ENCODE measurements at regions not wholly inside any gene's neighbourhood (a gene's known extent, or its start where the extent isn't known, plus 50 kb on each side); places are given as distances from the start of the nearest gene placed in this dataset.
A peak's percentile ranks its signal among the peaks of the same experiment; 100 is the strongest.
"Not testable (repeated sequence)": the region's sequence is repeated elsewhere in the genome, so short reads cannot be mapped to it uniquely, and the experiment has no call there.

GRCh38 chr10:65423043-65423442 lies 1502.8 kb upstream of the LRRTM3 start:
- Histone ChIP-seq H3K27ac (ENCODE audit: low read length) (no peak overlapping the region), H3K4me3 (ENCODE audit: low read length) (no peak overlapping the region), H3K4me1 (ENCODE audit: control insufficient read depth, insufficient read depth, low read length) (no peaks in the 10 kb centered on the region), H3K27me3 (ENCODE audit: control insufficient read depth, insufficient read depth, low read length) (no peaks in the 10 kb centered on the region), H3K9me3 (replicated peaks; ENCODE audit: control insufficient read depth, low read depth, low read length) (no peaks in the 10 kb centered on the region), H3K36me3 (ENCODE audit: control insufficient read depth, insufficient read depth, low read length) (no peaks in the 10 kb centered on the region)
- DNase-seq: no peak
- WGBS (ENCODE audit: insufficient coverage): no CpG with 5 or more reads among the region's 1 CpG

- 93% methylated on average over 22 of the region's 30 CpGs for WGBS (ENCODE audit: insufficient coverage)
- not testable (repeated sequence) for H3K36me3 ChIP-seq (ENCODE audit: control insufficient read depth, insufficient read depth, low read length); H3K4me3 ChIP-seq (ENCODE audit: low read length); H3K27me3 ChIP-seq (ENCODE audit: control insufficient read depth, insufficient read depth, low read length); DNase-seq; H3K27ac ChIP-seq (ENCODE audit: low read length); H3K4me1 ChIP-seq (ENCODE audit: control insufficient read depth, insufficient read depth, low read length); H3K9me3 ChIP-seq (replicated peaks; ENCODE audit: control insufficient read depth, low read depth, low read length)
These were observed 1496.5 kb upstream of the LRRTM3 start for GRCh38 chr10:65429381-65429780.

- Histone ChIP-seq H3K9me3 (replicated peaks; ENCODE audit: control insufficient read depth, low read depth, low read length) (no peaks in the 10 kb centered on the region), H3K36me3 (ENCODE audit: control insufficient read depth, insufficient read depth, low read length) (no peaks in the 10 kb centered on the region), H3K4me3 (ENCODE audit: low read length) (no peak overlapping the region), H3K27ac (ENCODE audit: low read length) (no peak overlapping the region), H3K4me1 (ENCODE audit: control insufficient read depth, insufficient read depth, low read length) (no peaks in the 10 kb centered on the region), H3K27me3 (ENCODE audit: control insufficient read depth, insufficient read depth, low read length) (no peaks in the 10 kb centered on the region)
- DNase-seq: no peak
- 20% methylated on average over 1 of the region's 2 CpGs for WGBS (ENCODE audit: insufficient coverage)
These were observed 1494.9 kb upstream of the LRRTM3 start for GRCh38 chr10:65430979-65431378.

- no peak for DNase-seq
- H3K4me1 ChIP-seq (ENCODE audit: control insufficient read depth, insufficient read depth, low read length): no peaks in the 10 kb centered on the region
- no peaks in the 10 kb centered on the region for H3K9me3 ChIP-seq (replicated peaks; ENCODE audit: control insufficient read depth, low read depth, low read length)
- no peak overlapping the region for H3K4me3 ChIP-seq (ENCODE audit: low read length)
- H3K27ac ChIP-seq (ENCODE audit: low read length): no peak overlapping the region
- H3K27me3 ChIP-seq (ENCODE audit: control insufficient read depth, insufficient read depth, low read length): no peaks in the 10 kb centered on the region
- H3K36me3 ChIP-seq (ENCODE audit: control insufficient read depth, insufficient read depth, low read length): no peaks in the 10 kb centered on the region
These were observed 1454.8 kb upstream of the LRRTM3 start for GRCh38 chr10:65470986-65471385.

DNA sequence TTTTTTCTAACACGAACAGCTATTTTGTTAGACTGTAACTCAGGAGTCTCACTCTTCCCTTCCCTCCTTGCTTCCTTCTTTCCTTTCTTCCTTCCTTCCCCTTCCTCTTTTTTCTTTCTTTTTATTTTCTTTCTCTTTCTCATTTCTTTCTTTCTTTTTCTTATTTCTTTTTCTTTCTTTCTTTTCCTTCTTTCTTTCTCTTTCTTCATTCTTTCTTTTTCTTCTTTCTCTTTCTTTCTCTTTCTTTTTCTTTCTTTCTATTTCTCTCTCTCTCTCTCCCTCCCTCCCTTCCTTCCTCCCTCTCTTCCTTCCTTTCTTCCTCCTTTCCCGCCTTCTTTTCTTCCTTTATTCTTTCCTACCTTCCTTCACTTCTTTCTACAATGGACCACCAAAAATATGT lies 1443.0 kb upstream of the LRRTM3 start:
- Histone ChIP-seq H3K4me1 (ENCODE audit: control insufficient read depth, insufficient read depth, low read length) (no peaks in the 10 kb centered on the region), H3K36me3 (ENCODE audit: control insufficient read depth, insufficient read depth, low read length) (no peaks in the 10 kb centered on the region), H3K9me3 (replicated peaks; ENCODE audit: control insufficient read depth, low read depth, low read length) (no peaks in the 10 kb centered on the region), H3K4me3 (ENCODE audit: low read length) (no peak overlapping the region), H3K27me3 (ENCODE audit: control insufficient read depth, insufficient read depth, low read length) (no peaks in the 10 kb centered on the region), H3K27ac (ENCODE audit: low read length) (no peak overlapping the region)
- WGBS (ENCODE audit: insufficient coverage): 100% methylated on average over 1 of the region's 2 CpGs
- no peak for DNase-seq

- Histone ChIP-seq H3K36me3 (ENCODE audit: control insufficient read depth, insufficient read depth, low read length) (no peaks in the 10 kb centered on the region), H3K9me3 (replicated peaks; ENCODE audit: control insufficient read depth, low read depth, low read length) (no peaks in the 10 kb centered on the region), H3K4me3 (ENCODE audit: low read length) (no peak overlapping the region), H3K4me1 (ENCODE audit: control insufficient read depth, insufficient read depth, low read length) (no peaks in the 10 kb centered on the region), H3K27ac (ENCODE audit: low read length) (no peak overlapping the region), H3K27me3 (ENCODE audit: control insufficient read depth, insufficient read depth, low read length) (no peaks in the 10 kb centered on the region)
- DNase-seq: peak; percentile 31
These were observed 1434.0 kb upstream of the LRRTM3 start for GRCh38 chr10:65491799-65492198.

DNA sequence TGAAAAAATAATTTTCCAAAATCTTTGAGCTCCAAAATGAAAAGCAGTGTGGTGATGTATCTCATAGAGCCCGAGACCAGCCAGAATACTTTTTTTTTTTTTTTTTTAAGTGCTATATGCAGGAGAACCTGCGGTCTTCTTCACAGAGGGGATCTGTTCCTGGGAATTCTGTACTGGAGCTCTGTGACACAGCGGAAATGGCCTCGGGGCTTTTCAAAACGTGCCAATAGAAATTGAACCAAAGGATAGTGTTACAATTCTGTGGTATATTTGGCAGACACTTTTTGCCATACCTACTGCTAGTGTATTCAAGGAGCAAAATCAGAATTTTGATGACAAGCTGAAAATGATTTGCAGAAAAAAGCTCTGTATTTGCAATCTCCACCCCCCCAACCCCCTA lies 1429.3 kb upstream of the LRRTM3 start:
- DNase-seq: peak; percentile 9
- no CpG with 5 or more reads among the region's 5 CpGs for WGBS (ENCODE audit: insufficient coverage)

GRCh38 chr10:65497837-65498236 lies 1428.0 kb upstream of the LRRTM3 start:
- DNase-seq: no peak
- H3K4me1 ChIP-seq (ENCODE audit: control insufficient read depth, insufficient read depth, low read length): no peaks in the 10 kb centered on the region
- H3K4me3 ChIP-seq (ENCODE audit: low read length): no peak overlapping the region
- H3K9me3 ChIP-seq (replicated peaks; ENCODE audit: control insufficient read depth, low read depth, low read length): no peaks in the 10 kb centered on the region
- no peaks in the 10 kb centered on the region for H3K36me3 ChIP-seq (ENCODE audit: control insufficient read depth, insufficient read depth, low read length)
- H3K27ac ChIP-seq (ENCODE audit: low read length): no peak overlapping the region
- no peaks in the 10 kb centered on the region for H3K27me3 ChIP-seq (ENCODE audit: control insufficient read depth, insufficient read depth, low read length)

More for the DNA sequence above, 1429.3 kb upstream of the LRRTM3 start:
- Histone ChIP-seq H3K36me3 (ENCODE audit: control insufficient read depth, insufficient read depth, low read length) (no peaks in the 10 kb centered on the region), H3K4me1 (ENCODE audit: control insufficient read depth, insufficient read depth, low read length) (no peaks in the 10 kb centered on the region), H3K9me3 (replicated peaks; ENCODE audit: control insufficient read depth, low read depth, low read length) (no peaks in the 10 kb centered on the region), H3K27ac (ENCODE audit: low read length) (no peak overlapping the region), H3K4me3 (ENCODE audit: low read length) (no peak overlapping the region), H3K27me3 (ENCODE audit: control insufficient read depth, insufficient read depth, low read length) (no peaks in the 10 kb centered on the region)

- no peaks in the 10 kb centered on the region for H3K4me1 ChIP-seq (ENCODE audit: control insufficient read depth, insufficient read depth, low read length)
- no peaks in the 10 kb centered on the region for H3K27me3 ChIP-seq (ENCODE audit: control insufficient read depth, insufficient read depth, low read length)
- no peaks in the 10 kb centered on the region for H3K36me3 ChIP-seq (ENCODE audit: control insufficient read depth, insufficient read depth, low read length)
- no peak overlapping the region for H3K4me3 ChIP-seq (ENCODE audit: low read length)
- H3K27ac ChIP-seq (ENCODE audit: low read length): no peak overlapping the region
- no peak for DNase-seq
- no peaks in the 10 kb centered on the region for H3K9me3 ChIP-seq (replicated peaks; ENCODE audit: control insufficient read depth, low read depth, low read length)
- WGBS (ENCODE audit: insufficient coverage): no CpG with 5 or more reads among the region's 1 CpG
These were observed 1425.1 kb upstream of the LRRTM3 start for GRCh38 chr10:65500716-65501115.

GRCh38 chr10:65501259-65501658 lies 1424.6 kb upstream of the LRRTM3 start:
- Histone ChIP-seq H3K36me3 (ENCODE audit: control insufficient read depth, insufficient read depth, low read length) (no peaks in the 10 kb centered on the region), H3K4me1 (ENCODE audit: control insufficient read depth, insufficient read depth, low read length) (no peaks in the 10 kb centered on the region), H3K27ac (ENCODE audit: low read length) (no peak overlapping the region), H3K9me3 (replicated peaks; ENCODE audit: control insufficient read depth, low read depth, low read length) (no peaks in the 10 kb centered on the region), H3K27me3 (ENCODE audit: control insufficient read depth, insufficient read depth, low read length) (no peaks in the 10 kb centered on the region), H3K4me3 (ENCODE audit: low read length) (no peak overlapping the region)
- no peak for DNase-seq
- no CpG with 5 or more reads among the region's 3 CpGs for WGBS (ENCODE audit: insufficient coverage)

- H3K36me3 ChIP-seq (ENCODE audit: control insufficient read depth, insufficient read depth, low read length): no peaks in the 10 kb centered on the region
- WGBS (ENCODE audit: insufficient coverage): 75% methylated on average over 1 of the region's 4 CpGs
- no peak overlapping the region for H3K27ac ChIP-seq (ENCODE audit: low read length)
- H3K4me3 ChIP-seq (ENCODE audit: low read length): no peak overlapping the region
- no peaks in the 10 kb centered on the region for H3K27me3 ChIP-seq (ENCODE audit: control insufficient read depth, insufficient read depth, low read length)
- no peaks in the 10 kb centered on the region for H3K9me3 ChIP-seq (replicated peaks; ENCODE audit: control insufficient read depth, low read depth, low read length)
- no peaks in the 10 kb centered on the region for H3K4me1 ChIP-seq (ENCODE audit: control insufficient read depth, insufficient read depth, low read length)
- no peak for DNase-seq
These were observed 1407.5 kb upstream of the LRRTM3 start for GRCh38 chr10:65518379-65518778.
